Activated CD8-positive, alpha-beta T cell treated with anti-CD3 and anti-CD28 coated beads for 36 hours (primary cell): ENCODE measurements at regions not wholly inside any gene's neighbourhood (a gene's known extent, or its start where the extent isn't known, plus 50 kb on each side); places are given as distances from the start of the nearest gene placed in this dataset.

Experiments used
- ATAC-seq: fragments of 200-7000 bp; cut with Tn5 transposase; one replicate; pipeline ENCODE4 v1.10.0; 2021; ENCODE audit warnings: mild to moderate bottlenecking, moderate library complexity
- CTCF ChIA-PET: fragments of 350-600 bp; sonication (Branson Sonifier 250); formaldehyde crosslinking; loops from one replicate; lab custom pipeline; 2021; ENCODE audit warnings: antibody characterized with exemption; lab: Charles Lee
- POLR2A ChIA-PET: fragments of 350-600 bp; sonication (Branson Sonifier 250); formaldehyde crosslinking; loops from one replicate; lab custom pipeline; 2021; ENCODE audit warnings: antibody characterized with exemption; lab: Charles Lee
- DNase-seq: peaks from one replicate; pipeline ENCODE4 v3.0.0-alpha.2; 2020
- H3K27ac Mint-ChIP-seq: one replicate; pipeline ENCODE4 v1.8.0; 2021; ENCODE audit warnings: mild to moderate bottlenecking, mixed read lengths
- H3K27me3 Mint-ChIP-seq: one replicate; pipeline ENCODE4 v1.8.0; 2021; ENCODE audit warnings: mixed read lengths
- H3K36me3 Mint-ChIP-seq: one replicate; pipeline ENCODE4 v1.8.0; 2021; ENCODE audit warnings: low read depth, mixed read lengths
- H3K4me1 Mint-ChIP-seq: one replicate; pipeline ENCODE4 v1.8.0; 2021; ENCODE audit warnings: low read depth, mixed read lengths
- H3K4me3 Mint-ChIP-seq: one replicate; pipeline ENCODE4 v1.8.0; 2021; ENCODE audit warnings: mild to moderate bottlenecking, moderate library complexity, mixed read lengths
- H3K9me3 Mint-ChIP-seq: one replicate; pipeline ENCODE4 v1.8.0; 2021; ENCODE audit warnings: mixed read lengths
- CTCF ChIP-seq: fragments of 200-600 bp; IDR thresholded peaks from one replicate; pipeline ENCODE4 v1.8.0; 2022; ENCODE audit warnings: antibody characterized with exemption, mild to moderate bottlenecking
- intact Hi-C: fragments of 100-400 bp; cut with micrococcal nuclease; formaldehyde crosslinking; loops from one replicate; pipeline ENCODE4 v1.10.0; 2022

DNA sequence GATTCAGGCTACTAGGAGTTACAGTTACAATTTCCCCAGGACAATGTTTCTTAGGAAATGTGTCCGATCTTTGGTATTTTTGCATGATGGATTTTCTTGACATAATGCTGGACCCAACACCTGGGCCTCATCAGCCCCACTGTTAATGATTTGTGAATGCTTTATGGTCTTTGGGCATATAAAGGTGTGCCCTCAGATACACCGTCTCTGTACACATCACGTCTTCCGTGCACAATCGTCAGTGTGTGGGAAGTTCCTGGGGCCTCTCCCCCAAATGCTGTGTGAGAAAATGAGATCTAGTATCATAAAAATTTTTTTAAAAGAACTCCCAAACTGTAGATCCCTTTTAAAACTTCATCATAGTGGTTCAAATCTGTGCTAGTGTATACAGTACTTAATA, 373.2 kb upstream of the ID4 start:
- ATAC-seq (no peak), DNase-seq (no peak)
- ChIA-PET POLR2A (no interaction called here), CTCF (no interaction called here)
- no peaks in the 10 kb centered on the region for H3K27me3 Mint-ChIP-seq
- H3K4me1 Mint-ChIP-seq = no peaks in the 10 kb centered on the region
- H3K36me3 Mint-ChIP-seq = no peaks in the 10 kb centered on the region
- no peak overlapping the region for H3K4me3 Mint-ChIP-seq
- TF ChIP-seq CTCF = no peak
- intact Hi-C loops = no loop called here
- H3K9me3 Mint-ChIP-seq = no peaks in the 10 kb centered on the region
- H3K27ac Mint-ChIP-seq = no peak overlapping the region

GRCh38 chr6:19465256-19465655, 371.9 kb upstream of the ID4 start:
- no peak for DNase-seq
- CTCF ChIA-PET = no interaction called here
- H3K9me3 Mint-ChIP-seq = no peaks in the 10 kb centered on the region
- H3K4me3 Mint-ChIP-seq = no peak overlapping the region
- H3K27me3 Mint-ChIP-seq = no peaks in the 10 kb centered on the region
- H3K36me3 Mint-ChIP-seq = no peaks in the 10 kb centered on the region
- no peaks in the 10 kb centered on the region for H3K4me1 Mint-ChIP-seq
- H3K27ac Mint-ChIP-seq = no peak overlapping the region
- intact Hi-C loops = no loop called here
- POLR2A ChIA-PET = no interaction called here
- ATAC-seq = no peak
- no peak for TF ChIP-seq CTCF

GRCh38 chr6:19465760-19466159, 371.4 kb upstream of the ID4 start:
- CTCF ChIA-PET = no interaction called here

GRCh38 chr6:19470333-19470732, 366.8 kb upstream of the ID4 start:
- POLR2A ChIA-PET = no interaction called here
- no peak for DNase-seq

More at GRCh38 chr6:19465760-19466159, 371.4 kb upstream of the ID4 start:
- Mint-ChIP-seq H3K4me1 (no peaks in the 10 kb centered on the region), H3K36me3 (no peaks in the 10 kb centered on the region), H3K9me3 (no peaks in the 10 kb centered on the region), H3K27me3 (no peaks in the 10 kb centered on the region), H3K4me3 (no peak overlapping the region), H3K27ac (no peak overlapping the region)
- POLR2A ChIA-PET = no interaction called here
- intact Hi-C loops = no loop called here
- no peak for TF ChIP-seq CTCF
- ATAC-seq (no peak), DNase-seq (no peak)

DNA sequence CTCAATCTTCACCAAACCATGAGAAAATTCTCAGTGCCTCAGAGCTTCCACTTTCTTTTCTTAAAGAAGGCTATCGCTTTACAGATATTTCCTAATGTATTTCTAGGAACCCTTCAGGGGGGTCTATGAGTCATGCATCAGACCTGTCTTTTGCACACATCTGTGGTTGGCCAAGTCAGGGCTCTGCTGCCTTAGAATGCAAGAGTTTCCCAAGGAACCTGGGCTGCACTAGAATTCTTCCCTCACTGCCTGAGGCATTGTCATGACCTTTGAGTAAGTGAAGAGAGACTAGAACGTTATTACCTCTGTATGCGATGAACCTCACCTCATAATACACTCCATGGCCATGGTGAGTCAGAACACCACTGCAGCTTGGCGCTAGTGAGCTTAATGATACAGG, 365.0 kb upstream of the ID4 start:
- intact Hi-C loops = no loop called here
- DNase-seq = no peak
- no peak overlapping the region for H3K4me3 Mint-ChIP-seq
- no peaks in the 10 kb centered on the region for H3K36me3 Mint-ChIP-seq
- H3K27me3 Mint-ChIP-seq = no peaks in the 10 kb centered on the region
- peaks cover 2% of the 10 kb centered on the region for H3K9me3 Mint-ChIP-seq
- no peak for ATAC-seq
- POLR2A ChIA-PET = no interaction called here
- TF ChIP-seq CTCF = no peak
- H3K4me1 Mint-ChIP-seq = no peaks in the 10 kb centered on the region
- H3K27ac Mint-ChIP-seq = no peak overlapping the region
- CTCF ChIA-PET = no interaction called here

More at GRCh38 chr6:19470333-19470732, 366.8 kb upstream of the ID4 start:
- H3K36me3 Mint-ChIP-seq = no peaks in the 10 kb centered on the region
- no peaks in the 10 kb centered on the region for H3K27me3 Mint-ChIP-seq
- H3K4me1 Mint-ChIP-seq = no peaks in the 10 kb centered on the region
- no peak for TF ChIP-seq CTCF
- intact Hi-C loops = no loop called here
- no peak overlapping the region for H3K27ac Mint-ChIP-seq
- CTCF ChIA-PET = no interaction called here
- ATAC-seq = no peak
- H3K9me3 Mint-ChIP-seq = peaks cover 2% of the 10 kb centered on the region
- no peak overlapping the region for H3K4me3 Mint-ChIP-seq
